ENCODE measurements at regions not wholly inside any gene's neighbourhood (a gene's known extent, or its start where the extent isn't known, plus 50 kb on each side); places are given as distances from the start of the nearest gene placed in this dataset.

GRCh38 chr5:23105021-23105420 lies 251.9 kb upstream of the CDH12 start:
- CTCF ChIA-PET: no interaction called here
- no peak for FAIRE-seq

More at GRCh38 chr5:23105021-23105420, 251.9 kb upstream of the CDH12 start:
- no peak for DNase-seq (ENCODE audit: low read depth, low spot score)
- intact Hi-C loops (cut with micrococcal nuclease) (no loop called here), dilution Hi-C loops (cut with MboI; ENCODE audit: extremely low pct_ligation_motif_present, low sequenced_read_pairs) (no loop called here)
- Histone ChIP-seq H3K36me3 (ENCODE audit: control insufficient read depth in 2 of 2, extremely low read depth in 1 of 2, insufficient read depth in 2 of 2, low read length in 2 of 2) (no peaks in the 10 kb centered on the region), H3K4me1 (ENCODE audit: control insufficient read depth, extremely low read depth, insufficient read depth, low read length) (no peaks in the 10 kb centered on the region), H3K27me3 (ENCODE audit: control insufficient read depth in 2 of 2, insufficient read depth in 2 of 2, low read length in 2 of 2) (no peaks in the 10 kb centered on the region), H4K20me1 (replicated peaks; ENCODE audit: control insufficient read depth, extremely low read depth, insufficient read depth, low read length) (no peaks in the 10 kb centered on the region), H3K4me2 (ENCODE audit: insufficient read depth, low read length) (no peak overlapping the region), H3K9ac (replicated peaks; ENCODE audit: extremely low read depth, insufficient read depth, low read length) (no peak overlapping the region), H3K79me2 (ENCODE audit: control insufficient read depth, insufficient read depth, low read length) (no peaks in the 10 kb centered on the region), H2AFZ (ENCODE audit: low read depth, low read length) (no peak overlapping the region), H3K4me3 (replicated peaks in 1 of 3; ENCODE audit: insufficient read depth in 1 of 3, low read depth in 1 of 3, low read length in 3 of 3) (no peak overlapping the region), H3K9me1 (replicated peaks; ENCODE audit: control insufficient read depth, extremely low read depth, insufficient read depth, low read length) (no peaks in the 10 kb centered on the region), H3K27ac (ENCODE audit: insufficient read depth, low read depth, low read length) (no peak overlapping the region), H3K9me3 (replicated peaks; ENCODE audit: control insufficient read depth, insufficient read depth, low read length) (peaks cover 5% of the 10 kb centered on the region)
- POLR2A ChIA-PET: no interaction called here
- TF ChIP-seq CTCF (IDR thresholded peaks at IDR 0.05; ENCODE audit: extremely low read depth in 1 of 2, insufficient read depth in 1 of 2, low read depth in 1 of 2, low read length in 2 of 2) (no peak), EZH2 (IDR thresholded peaks at IDR 0.05; ENCODE audit: borderline replicate concordance, low read depth, low read length, severe bottlenecking) (no peak), JUN (IDR thresholded peaks at IDR 0.05; ENCODE audit: borderline replicate concordance, insufficient read depth, insufficient read length, low read depth) (no peak), POLR2AphosphoS5 (IDR thresholded peaks at IDR 0.05; ENCODE audit: insufficient read depth, low read depth, low read length) (no peak), FOS (IDR thresholded peaks at IDR 0.05; ENCODE audit: borderline replicate concordance, insufficient read depth, low read length) (no peak), MYC (IDR thresholded peaks at IDR 0.05; ENCODE audit: low read depth, low read length) (no peak), MAX (IDR thresholded peaks at IDR 0.05; ENCODE audit: insufficient read depth, insufficient read length) (no peak), POLR2A (IDR thresholded peaks at IDR 0.05; ENCODE audit: low read depth, low read length) (no peak), GATA2 (IDR thresholded peaks at IDR 0.05; ENCODE audit: insufficient read depth, insufficient read length, low read depth, low read length) (no peak)
- BruUV-seq (replicated peaks): no TSS peak
